H7 (cell line): ENCODE measurements at regions not wholly inside any gene's neighbourhood (a gene's known extent, or its start where the extent isn't known, plus 50 kb on each side); places are given as distances from the start of the nearest gene placed in this dataset.
"Not testable (repeated sequence)": the region's sequence is repeated elsewhere in the genome, so short reads cannot be mapped to it uniquely, and the experiment has no call there.

Source experiments
- DNase-seq: peaks from one replicate; pipeline ENCODE4 v3.0.0; 2012
- H3K27me3 ChIP-seq: 2 replicates; pipeline ENCODE4 v1.6.0; 2011; ENCODE audit warnings: mild to moderate bottlenecking, low read length; ENCODE audit not compliant: control insufficient read depth, insufficient read depth
- H3K36me3 ChIP-seq: replicated peaks from 2 replicates; pipeline ENCODE4 v1.5.1; 2011; ENCODE audit warnings: low read length; ENCODE audit not compliant: control insufficient read depth, insufficient read depth
- H3K4me3 ChIP-seq: 2 replicates; pipeline ENCODE4 v1.5.1; 2011; ENCODE audit warnings: low read depth, mild to moderate bottlenecking, control low read depth, low read length, moderate library complexity; ENCODE audit not compliant: insufficient read depth

- H3K4me3 ChIP-seq, result no peak overlapping the region
- DNase-seq, result no peak
Measured at GRCh38 chr1:187924252-187924651, 1095.5 kb downstream of the PLA2G4A start.

GRCh38 chr1:187928288-187928687 lies 1099.5 kb downstream of the PLA2G4A start:
- no peak overlapping the region for H3K4me3 ChIP-seq
- no peaks in the 10 kb centered on the region for H3K36me3 ChIP-seq
- H3K27me3 ChIP-seq, result no peaks in the 10 kb centered on the region
- peak; percentile 47 for DNase-seq

More at GRCh38 chr1:187924252-187924651, 1095.5 kb downstream of the PLA2G4A start:
- Histone ChIP-seq H3K27me3 (no peaks in the 10 kb centered on the region), H3K36me3 (no peaks in the 10 kb centered on the region)

GRCh38 chr1:187928696-187929095 lies 1099.9 kb downstream of the PLA2G4A start:
- no peaks in the 10 kb centered on the region for H3K36me3 ChIP-seq
- no peak overlapping the region for H3K4me3 ChIP-seq
- H3K27me3 ChIP-seq, result no peaks in the 10 kb centered on the region
- no peak for DNase-seq

- H3K36me3 ChIP-seq, result no peaks in the 10 kb centered on the region
- no peak for DNase-seq
Measured at GRCh38 chr1:187931776-187932175, 1103.0 kb downstream of the PLA2G4A start.

GRCh38 chr1:187933562-187934419 lies 1105.0 kb downstream of the PLA2G4A start:
- H3K27me3 ChIP-seq, result no peaks in the 10 kb centered on the region
- H3K4me3 ChIP-seq, result no peak overlapping the region
- DNase-seq, result no peak
- H3K36me3 ChIP-seq, result no peaks in the 10 kb centered on the region

More at GRCh38 chr1:187931776-187932175, 1103.0 kb downstream of the PLA2G4A start:
- Histone ChIP-seq H3K27me3 (no peaks in the 10 kb centered on the region), H3K4me3 (no peak overlapping the region)

- Histone ChIP-seq H3K27me3 (no peaks in the 10 kb centered on the region), H3K36me3 (no peaks in the 10 kb centered on the region), H3K4me3 (no peak overlapping the region)
- DNase-seq, result no peak
Measured at GRCh38 chr1:187936667-187937066, 1107.9 kb downstream of the PLA2G4A start.

- H3K27me3 ChIP-seq, result no peaks in the 10 kb centered on the region
- H3K36me3 ChIP-seq, result no peaks in the 10 kb centered on the region
- no peak overlapping the region for H3K4me3 ChIP-seq
- DNase-seq, result no peak
Measured at GRCh38 chr1:187938092-187938491, 1109.3 kb downstream of the PLA2G4A start.

- no peak for DNase-seq
Measured at GRCh38 chr1:187942986-187943385, 1114.2 kb downstream of the PLA2G4A start.

GRCh38 chr1:187943606-187944403 lies 1115.1 kb downstream of the PLA2G4A start:
- H3K27me3 ChIP-seq, result no peaks in the 10 kb centered on the region
- no peaks in the 10 kb centered on the region for H3K36me3 ChIP-seq
- no peak for DNase-seq
- no peak overlapping the region for H3K4me3 ChIP-seq

More at GRCh38 chr1:187942986-187943385, 1114.2 kb downstream of the PLA2G4A start:
- H3K27me3 ChIP-seq, result no peaks in the 10 kb centered on the region
- H3K4me3 ChIP-seq, result no peak overlapping the region
- H3K36me3 ChIP-seq, result no peaks in the 10 kb centered on the region

- DNase-seq, H3K27me3 ChIP-seq, H3K4me3 ChIP-seq, H3K36me3 ChIP-seq: not testable (repeated sequence)
Measured at GRCh38 chr1:187946661-187947060, 1117.9 kb downstream of the PLA2G4A start.

- DNase-seq, result no peak
- Histone ChIP-seq H3K4me3 (no peak overlapping the region), H3K36me3 (no peaks in the 10 kb centered on the region), H3K27me3 (no peaks in the 10 kb centered on the region)
Measured at GRCh38 chr1:187947359-187947758, 1118.6 kb downstream of the PLA2G4A start.

- H3K36me3 ChIP-seq, result no peaks in the 10 kb centered on the region
- no peaks in the 10 kb centered on the region for H3K27me3 ChIP-seq
- H3K4me3 ChIP-seq, result no peak overlapping the region
- no peak for DNase-seq
Measured at GRCh38 chr1:187948170-187948794, 1119.5 kb downstream of the PLA2G4A start.

GRCh38 chr1:187949567-187949966 lies 1120.8 kb downstream of the PLA2G4A start:
- H3K36me3 ChIP-seq, result no peaks in the 10 kb centered on the region
- H3K27me3 ChIP-seq, result no peaks in the 10 kb centered on the region
- no peak overlapping the region for H3K4me3 ChIP-seq
- no peak for DNase-seq

GRCh38 chr1:187951817-187952216 lies 1123.1 kb downstream of the PLA2G4A start:
- Histone ChIP-seq H3K4me3 (no peak overlapping the region), H3K36me3 (no peaks in the 10 kb centered on the region), H3K27me3 (no peaks in the 10 kb centered on the region)
- no peak for DNase-seq
